Neuronal stem cell (in vitro differentiated cells): ENCODE measurements at regions not wholly inside any gene's neighbourhood (a gene's known extent, or its start where the extent isn't known, plus 50 kb on each side); places are given as distances from the start of the nearest gene placed in this dataset.

Experiments
- DNase-seq: peaks from one replicate; pipeline ENCODE4 v3.0.0-alpha.2; 2013; ENCODE audit warnings: low spot score
- H2AFZ ChIP-seq: one replicate; pipeline ENCODE4 v1.6.1; 2013; ENCODE audit warnings: mild to moderate bottlenecking, low read length, inconsistent platforms
- H2AK5ac ChIP-seq: 2 replicates; pipeline ENCODE4 v1.6.1; 2013; ENCODE audit warnings: low read depth, mild to moderate bottlenecking, inconsistent platforms, low read length, moderate library complexity, mixed read lengths
- H2BK120ac ChIP-seq: 2 replicates; pipeline ENCODE4 v1.6.1; 2013; ENCODE audit warnings: low read depth, mild to moderate bottlenecking, inconsistent platforms, low read length, moderate library complexity, mixed read lengths
- H2BK12ac ChIP-seq: one replicate; pipeline ENCODE4 v1.6.1; 2013; ENCODE audit warnings: low read length, inconsistent platforms
- H2BK15ac ChIP-seq: 2 replicates; pipeline ENCODE4 v1.6.1; 2013; ENCODE audit warnings: mild to moderate bottlenecking, low read length, inconsistent platforms, mixed read lengths
- H2BK5ac ChIP-seq: one replicate; pipeline ENCODE4 v1.6.1; 2013; ENCODE audit warnings: inconsistent platforms, mild to moderate bottlenecking, low read length, moderate library complexity
- H3K14ac ChIP-seq: one replicate; pipeline ENCODE4 v1.6.1; 2013; ENCODE audit warnings: low read length, inconsistent platforms
- H3K18ac ChIP-seq: 2 replicates; pipeline ENCODE4 v1.6.1; 2013; ENCODE audit warnings: low read length, inconsistent platforms
- H3K23ac ChIP-seq: 2 replicates; pipeline ENCODE4 v1.6.1; 2013; ENCODE audit warnings: low read depth, mild to moderate bottlenecking, mixed read lengths, low read length, inconsistent platforms; ENCODE audit not compliant: poor library complexity
- H3K27ac ChIP-seq: replicated peaks from 3 replicates; pipeline ENCODE4 v1.5.1; 2013; ENCODE audit warnings: low read length, inconsistent platforms
- H3K27me3 ChIP-seq, 3 experiments: 2 replicates each; pipeline ENCODE4 v1.6.1; 2013; ENCODE audit warnings: low read length in 3 of 3, mild to moderate bottlenecking in 2 of 3, inconsistent platforms in 1 of 3, low read depth in 1 of 3, mixed read lengths in 1 of 3, moderate library complexity in 1 of 3; ENCODE audit not compliant: control insufficient read depth in 3 of 3, insufficient read depth in 3 of 3
- H3K36me3 ChIP-seq, 2 donors: replicated peaks in 1 of 2; 2 replicates each; pipeline ENCODE4 v1.6.1; 2013; ENCODE audit warnings: low read length in 2 of 2; ENCODE audit not compliant: control insufficient read depth in 2 of 2, insufficient read depth in 2 of 2
- H3K4ac ChIP-seq: 2 replicates; pipeline ENCODE4 v1.6.1; 2013; ENCODE audit warnings: inconsistent platforms, mild to moderate bottlenecking, low read length, moderate library complexity
- H3K4me1 ChIP-seq, 2 donors: 1 replicate in 1 of 2; 2 replicates in 1 of 2; pipeline ENCODE4 v1.6.1; 2013; ENCODE audit warnings: low read length in 2 of 2, low read depth in 1 of 2; ENCODE audit not compliant: control insufficient read depth in 2 of 2, insufficient read depth in 1 of 2
- H3K4me2 ChIP-seq: one replicate; pipeline ENCODE4 v1.6.1; 2013; ENCODE audit warnings: mild to moderate bottlenecking, low read length, inconsistent platforms; ENCODE audit not compliant: insufficient read depth, poor library complexity, severe bottlenecking
- H3K4me3 ChIP-seq, 2 donors: 2 replicates each; pipeline ENCODE4 v1.5.1; 2013; ENCODE audit warnings: low read length in 2 of 2, mild to moderate bottlenecking in 2 of 2, inconsistent platforms in 1 of 2, moderate library complexity in 1 of 2
- H3K79me1 ChIP-seq: one replicate; pipeline ENCODE4 v1.6.1; 2013; ENCODE audit warnings: low read depth, mild to moderate bottlenecking, inconsistent platforms, low read length, moderate library complexity
- H3K9ac ChIP-seq: one replicate; pipeline ENCODE4 v1.6.1; 2013; ENCODE audit warnings: mild to moderate bottlenecking, low read depth, low read length, inconsistent platforms; ENCODE audit not compliant: poor library complexity
- H3K9me3 ChIP-seq, 2 donors: replicated peaks in 1 of 2; 2 replicates each; pipeline versions ENCODE3 to v1.6.1; 2013; ENCODE audit warnings: low read length in 2 of 2, mild to moderate bottlenecking in 2 of 2, inconsistent platforms in 1 of 2, low read depth in 1 of 2, mixed read lengths in 1 of 2, moderate library complexity in 1 of 2; ENCODE audit not compliant: control insufficient read depth in 2 of 2, insufficient read depth in 1 of 2
- H4K8ac ChIP-seq: one replicate; pipeline ENCODE4 v1.6.1; 2013; ENCODE audit warnings: low read depth, mild to moderate bottlenecking, inconsistent platforms, low read length, moderate library complexity
- H4K91ac ChIP-seq: one replicate; pipeline ENCODE4 v1.6.1; 2013; ENCODE audit warnings: low read length, low read depth, mild to moderate bottlenecking, inconsistent platforms; ENCODE audit not compliant: poor library complexity
- WGBS, 2 donors: extraction: QIAGEN DNeasy Blood & Tissue Kit; methylation state at CpG; one replicate each; pipeline ENCODE4 v1.1.7; 2013; ENCODE audit warnings: missing lambda C conversion rate in 2 of 2, mixed read lengths in 1 of 2; ENCODE audit not compliant: insufficient read length in 2 of 2, insufficient replicate concordance in 1 of 2; ENCODE audit errors: extremely low coverage in 2 of 2; 5-methylcytosine and 5-hydroxymethylcytosine counted together

GRCh38 chr10:4527281-4527970, 298.6 kb upstream of the AKR1E2 start:
- Histone ChIP-seq H3K18ac (no peak overlapping the region), H3K4me3 (no peak overlapping the region), H2BK120ac (no peak overlapping the region), H3K4me2 (no peak overlapping the region), H2BK15ac (no peak overlapping the region), H2AFZ (no peak overlapping the region), H3K4me1 (no peaks in the 10 kb centered on the region), H4K8ac (no peak overlapping the region), H4K91ac (no peak overlapping the region), H3K23ac (no peak overlapping the region), H3K36me3 (no peaks in the 10 kb centered on the region), H3K9ac (no peak overlapping the region), H2BK5ac (no peak overlapping the region), H3K27ac (no peak overlapping the region), H3K14ac (no peak overlapping the region), H3K4ac (no peak overlapping the region), H2AK5ac (no peak overlapping the region), H2BK12ac (no peak overlapping the region), H3K27me3 (no peaks in the 10 kb centered on the region), H3K9me3 (no peaks in the 10 kb centered on the region), H3K79me1 (no peaks in the 10 kb centered on the region)
- WGBS, 2 donors: no CpG with 5 or more reads among the region's 7 CpGs
- no peak for DNase-seq

GRCh38 chr10:4526311-4526731, 299.7 kb upstream of the AKR1E2 start:
- WGBS, 2 donors: no CpG with 5 or more reads among the region's 4 CpGs
- Histone ChIP-seq H2BK5ac (no peak overlapping the region), H3K27me3 (no peaks in the 10 kb centered on the region), H3K79me1 (no peaks in the 10 kb centered on the region), H3K18ac (no peak overlapping the region), H3K4me2 (no peak overlapping the region), H3K4ac (no peak overlapping the region), H3K9me3 (no peaks in the 10 kb centered on the region), H3K4me1 (no peaks in the 10 kb centered on the region), H4K91ac (no peak overlapping the region), H3K4me3 (no peak overlapping the region), H2AK5ac (no peak overlapping the region), H3K23ac (no peak overlapping the region), H3K36me3 (no peaks in the 10 kb centered on the region), H4K8ac (no peak overlapping the region), H2BK15ac (no peak overlapping the region), H2BK12ac (no peak overlapping the region), H3K9ac (no peak overlapping the region), H3K27ac (no peak overlapping the region), H2AFZ (no peak overlapping the region), H2BK120ac (no peak overlapping the region), H3K14ac (no peak overlapping the region)
- no peak for DNase-seq

DNA sequence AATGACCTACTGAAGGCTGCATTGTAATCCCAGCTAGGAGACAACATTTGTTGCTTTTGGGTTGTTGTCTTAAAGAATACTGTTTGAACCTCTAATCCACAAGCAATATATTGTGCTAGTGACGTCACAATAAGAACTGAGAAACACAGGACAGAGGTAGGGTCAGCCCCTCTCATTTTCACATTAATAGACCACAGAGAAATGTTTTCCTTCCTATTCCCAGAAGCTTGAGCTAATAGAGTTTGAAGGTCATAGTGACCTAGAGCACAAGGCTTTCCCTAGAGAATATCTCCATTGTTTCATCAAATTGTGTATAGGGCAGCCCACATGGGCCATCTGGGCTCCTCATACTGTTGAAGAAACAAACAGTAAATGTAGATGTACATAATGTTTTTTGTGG, 300.9 kb upstream of the AKR1E2 start:
- Histone ChIP-seq H3K14ac (no peak overlapping the region), H3K27ac (no peak overlapping the region), H2AK5ac (no peak overlapping the region), H3K36me3 (no peaks in the 10 kb centered on the region), H4K8ac (no peak overlapping the region), H3K27me3 (no peaks in the 10 kb centered on the region), H2BK120ac (no peak overlapping the region), H2AFZ (no peak overlapping the region), H3K4me2 (no peak overlapping the region), H3K4me3 (no peak overlapping the region), H3K4me1 (no peaks in the 10 kb centered on the region), H3K18ac (no peak overlapping the region), H3K4ac (no peak overlapping the region), H3K9ac (no peak overlapping the region), H2BK12ac (no peak overlapping the region), H3K79me1 (no peaks in the 10 kb centered on the region), H3K23ac (no peak overlapping the region), H3K9me3 (no peaks in the 10 kb centered on the region), H2BK15ac (no peak overlapping the region), H2BK5ac (no peak overlapping the region), H4K91ac (no peak overlapping the region)
- no peak for DNase-seq
- WGBS, 2 donors: no CpG with 5 or more reads among the region's 1 CpG

DNA sequence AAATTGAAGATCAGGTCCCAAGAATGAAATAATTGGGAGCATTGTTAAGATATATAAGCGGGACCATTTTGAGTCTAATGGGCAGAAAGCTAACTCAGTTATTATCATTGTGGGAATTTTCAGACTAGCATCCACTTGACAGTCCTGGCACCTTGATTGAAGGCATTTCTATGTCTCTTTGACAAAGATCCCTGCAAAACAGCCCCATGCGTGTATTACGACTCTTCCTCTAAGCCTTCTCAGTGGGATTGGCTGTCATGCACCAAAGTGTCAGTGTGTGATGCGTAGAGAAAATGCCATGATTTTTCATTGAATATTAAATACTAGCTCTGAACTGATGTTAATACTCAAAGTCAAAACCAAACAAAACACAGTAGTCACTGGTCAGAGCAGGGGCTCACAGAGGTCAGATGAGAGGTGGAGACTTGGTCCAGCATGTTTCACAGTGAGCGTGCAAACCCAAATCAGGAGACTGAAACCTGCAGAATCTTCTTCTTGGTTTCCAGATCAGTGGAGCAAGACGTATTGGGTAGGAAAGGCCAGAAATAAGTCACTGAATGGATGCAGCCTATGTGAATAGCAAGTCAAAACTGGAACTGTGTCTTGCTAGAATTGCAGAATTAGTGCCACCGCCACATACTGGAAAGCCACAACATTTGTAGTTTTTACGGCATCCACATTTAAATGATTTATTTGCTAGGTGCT, 303.6 kb upstream of the AKR1E2 start:
- Histone ChIP-seq H2BK5ac (no peak overlapping the region), H3K4me1 (no peaks in the 10 kb centered on the region), H3K18ac (no peak overlapping the region), H3K4me2 (no peak overlapping the region), H3K9ac (no peak overlapping the region), H3K4ac (no peak overlapping the region), H3K36me3 (no peaks in the 10 kb centered on the region), H3K14ac (no peak overlapping the region), H2BK15ac (no peak overlapping the region), H4K8ac (no peak overlapping the region), H3K27ac (no peak overlapping the region), H3K4me3 (no peak overlapping the region), H2BK120ac (no peak overlapping the region), H2AK5ac (no peak overlapping the region), H3K27me3 (no peaks in the 10 kb centered on the region), H3K23ac (no peak overlapping the region), H4K91ac (no peak overlapping the region), H2AFZ (no peak overlapping the region), H3K9me3 (no peaks in the 10 kb centered on the region), H2BK12ac (no peak overlapping the region), H3K79me1 (no peaks in the 10 kb centered on the region)
- DNase-seq: no peak
- WGBS, 2 donors: no CpG with 5 or more reads among the region's 8 CpGs
